Right ventricle myocardium inferior (tissue), 1 donor: ENCODE measurements at regions not wholly inside any gene's neighbourhood (a gene's known extent, or its start where the extent isn't known, plus 50 kb on each side); places are given as distances from the start of the nearest gene placed in this dataset.

Experiments used
- ATAC-seq: fragments of 200-7000 bp; cut with Tn5 transposase; one replicate; pipeline ENCODE4 v1.9.1; 2020; ENCODE audit warnings: mild to moderate bottlenecking, moderate library complexity
- DNase-seq: peaks from one replicate; pipeline ENCODE4 v3.0.0; 2021; ENCODE audit errors: missing footprints
- intact Hi-C: fragments of 100-400 bp; cut with DNase I; formaldehyde crosslinking; loops from one replicate; pipeline ENCODE4 v1.11.0; 2022
- donor health status: DM: no; HTN: yes; CAD: no; lungs with severe emphysema.

DNA sequence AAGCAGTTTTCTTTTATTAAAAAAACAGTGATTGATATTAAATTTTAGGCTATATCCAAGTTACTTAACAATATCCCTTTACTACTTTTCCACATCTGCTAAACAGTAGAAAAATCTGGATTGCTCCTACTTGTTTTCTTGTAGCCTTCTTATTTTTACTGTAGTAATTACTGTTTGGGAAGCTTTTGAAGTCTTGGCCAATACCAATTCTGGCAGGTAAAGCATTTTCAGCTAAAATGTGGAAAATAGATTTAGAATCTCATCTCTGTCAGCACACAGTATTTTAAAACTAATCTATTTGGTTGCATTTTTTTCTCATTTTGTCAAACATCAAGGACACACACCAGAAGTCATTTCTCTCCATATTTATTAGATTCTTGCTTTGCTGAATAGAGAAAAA lies 1485.7 kb upstream of the PIK3C3 start:
- intact Hi-C loops = no loop called here
- DNase-seq (no peak), ATAC-seq (no peak)

GRCh38 chr18:40464032-40464431 lies 1491.0 kb upstream of the PIK3C3 start:
- no peak for ATAC-seq
- DNase-seq = no peak
- intact Hi-C loops = no loop called here

DNA sequence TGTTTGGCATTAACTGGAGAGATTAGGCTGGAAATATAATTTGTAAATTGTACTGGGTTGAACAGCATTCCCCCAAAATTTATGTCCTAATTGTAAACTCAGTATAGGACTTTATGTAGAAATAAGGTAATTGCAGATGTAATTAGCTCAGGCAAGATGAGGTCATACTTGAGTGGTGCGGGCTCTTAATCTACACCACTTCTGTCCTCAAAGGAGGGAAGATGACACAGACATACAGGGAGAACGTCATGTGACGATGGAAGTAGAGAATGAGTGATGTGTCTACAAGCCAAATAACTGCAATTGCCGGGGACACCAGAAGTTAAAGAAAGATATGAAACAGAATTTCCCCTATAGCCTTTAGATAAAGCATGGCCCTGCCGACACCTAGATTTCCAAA lies 1501.1 kb upstream of the PIK3C3 start:
- intact Hi-C loops = no loop called here
- DNase-seq (no peak), ATAC-seq (no peak)

DNA sequence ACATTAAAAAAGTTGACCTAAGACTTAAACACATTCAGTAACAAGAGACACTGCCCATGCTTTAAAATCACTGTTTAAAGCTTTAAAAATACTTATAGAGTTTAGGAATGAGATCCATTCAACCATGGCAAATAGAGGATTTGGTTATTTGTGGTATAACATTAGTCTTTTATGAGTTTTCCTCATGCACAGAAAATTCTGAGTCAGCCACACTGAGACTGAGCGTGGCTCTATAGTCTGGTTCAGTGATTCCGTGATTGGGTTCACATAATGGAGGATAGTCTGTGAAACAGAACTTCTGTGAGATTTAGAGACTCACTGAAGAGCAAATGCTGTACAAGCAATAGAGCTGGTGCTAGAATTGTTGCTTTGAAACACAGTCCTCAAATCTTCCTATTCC lies 1502.4 kb upstream of the PIK3C3 start:
- intact Hi-C loops = no loop called here
- no peak for ATAC-seq
- DNase-seq = no peak

- DNase-seq = no peak
- intact Hi-C loops = no loop called here
- no peak for ATAC-seq
Measured at GRCh38 chr18:40450751-40451150, 1504.3 kb upstream of the PIK3C3 start.

- intact Hi-C loops = no loop called here
- ATAC-seq = no peak
- DNase-seq = no peak
Measured at GRCh38 chr18:40447820-40448219, 1507.2 kb upstream of the PIK3C3 start.

GRCh38 chr18:40440088-40440487 lies 1514.9 kb upstream of the PIK3C3 start:
- DNase-seq (no peak), ATAC-seq (no peak)
- intact Hi-C loops = no loop called here

DNA sequence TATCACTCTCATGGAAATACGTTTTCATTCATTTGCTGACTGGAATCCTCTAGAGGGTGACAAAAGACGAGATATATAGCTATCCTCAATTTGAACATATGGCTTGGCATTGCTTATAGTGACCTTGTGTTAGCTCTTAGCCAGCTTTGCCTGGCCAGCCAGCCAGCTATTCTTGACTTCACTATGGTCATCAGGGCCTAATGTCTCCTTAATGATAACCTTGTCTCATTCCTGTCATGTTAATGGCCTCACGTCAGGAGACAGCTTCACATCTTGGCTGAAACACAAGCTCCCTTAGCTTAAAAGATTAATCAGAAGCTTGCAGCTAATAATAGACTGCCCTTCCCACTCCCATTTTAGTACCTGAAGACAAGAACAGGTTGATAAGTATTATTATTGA lies 1517.5 kb upstream of the PIK3C3 start:
- ATAC-seq = peak; percentile 93
- intact Hi-C loops = no loop called here

DNA sequence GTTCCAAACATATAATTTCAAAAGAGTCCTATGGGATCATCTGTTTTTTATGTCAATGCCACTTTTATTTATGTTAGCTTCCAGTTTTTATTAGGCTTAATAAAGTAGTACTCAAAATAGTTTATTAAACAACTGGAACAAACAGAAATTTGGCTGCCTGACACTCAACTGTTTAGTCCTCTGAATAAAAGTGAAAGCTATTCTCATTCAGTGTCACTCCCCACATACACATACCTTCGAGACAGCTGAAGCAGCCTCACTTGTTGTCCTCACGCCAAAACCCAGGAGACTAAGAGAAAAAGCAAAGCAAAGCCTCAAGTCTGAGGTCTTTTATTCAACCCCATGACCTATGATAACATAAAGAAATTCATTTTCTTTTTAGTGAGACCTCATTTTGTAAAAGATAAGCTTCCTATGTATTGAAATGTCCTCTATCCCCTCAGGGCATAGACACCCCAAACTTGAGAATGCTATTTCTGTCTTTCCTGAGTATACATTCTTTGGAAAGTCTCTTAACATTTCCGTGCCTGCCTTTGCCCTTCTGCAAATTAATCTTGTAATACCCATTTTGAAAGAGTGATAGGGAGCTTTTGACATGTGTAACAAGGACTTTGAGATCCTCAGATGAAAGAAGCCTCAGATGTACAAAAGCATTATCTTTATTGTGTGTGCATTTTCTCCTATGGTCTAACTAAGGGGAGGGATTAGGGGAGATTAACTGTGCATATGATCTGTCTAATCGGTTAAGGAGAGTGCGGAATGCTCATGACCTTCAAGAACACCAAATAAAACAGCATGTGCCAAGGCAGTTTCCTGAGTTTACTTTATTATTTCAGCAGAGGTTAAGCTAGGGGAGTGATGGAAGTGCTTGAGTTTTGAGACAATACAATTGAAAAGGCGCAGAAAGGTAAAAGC lies 1523.7 kb upstream of the PIK3C3 start:
- no peak for ATAC-seq
- no peak for DNase-seq
- intact Hi-C loops = no loop called here

More for the DNA sequence above, 1517.5 kb upstream of the PIK3C3 start:
- no peak for DNase-seq

GRCh38 chr18:40423291-40423690 lies 1531.7 kb upstream of the PIK3C3 start:
- intact Hi-C loops = no loop called here
- DNase-seq (no peak), ATAC-seq (no peak)

- DNase-seq = no peak
- ATAC-seq = no peak
- intact Hi-C loops = no loop called here
Measured at GRCh38 chr18:40420675-40421074, 1534.4 kb upstream of the PIK3C3 start.

GRCh38 chr18:40417501-40417900 lies 1537.5 kb upstream of the PIK3C3 start:
- DNase-seq (no peak), ATAC-seq (no peak)
- intact Hi-C loops = no loop called here

DNA sequence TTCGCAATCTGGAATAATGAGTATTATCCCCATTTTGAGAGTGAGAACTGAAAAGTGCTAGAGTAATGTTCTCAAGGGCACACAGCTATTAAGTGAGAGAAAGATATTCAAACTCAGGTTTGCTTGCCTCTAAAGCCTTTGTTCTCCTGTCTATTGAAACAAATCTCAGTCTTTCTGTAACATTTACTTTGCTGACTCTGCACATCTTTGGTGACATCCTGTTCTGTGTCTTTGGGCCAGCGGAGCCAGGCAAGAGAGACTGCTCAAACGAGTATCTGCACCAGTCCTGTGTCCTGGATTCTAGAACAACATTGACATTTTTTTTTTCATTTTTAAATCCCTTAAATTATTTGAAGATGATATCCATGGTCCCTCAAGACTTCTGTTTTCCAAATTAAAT lies 1539.2 kb upstream of the PIK3C3 start:
- DNase-seq = no peak
- ATAC-seq = no peak
- intact Hi-C loops = no loop called here

- ATAC-seq (no peak), DNase-seq (no peak)
- intact Hi-C loops = no loop called here
Measured at GRCh38 chr18:40415176-40415791, 1539.8 kb upstream of the PIK3C3 start.

DNA sequence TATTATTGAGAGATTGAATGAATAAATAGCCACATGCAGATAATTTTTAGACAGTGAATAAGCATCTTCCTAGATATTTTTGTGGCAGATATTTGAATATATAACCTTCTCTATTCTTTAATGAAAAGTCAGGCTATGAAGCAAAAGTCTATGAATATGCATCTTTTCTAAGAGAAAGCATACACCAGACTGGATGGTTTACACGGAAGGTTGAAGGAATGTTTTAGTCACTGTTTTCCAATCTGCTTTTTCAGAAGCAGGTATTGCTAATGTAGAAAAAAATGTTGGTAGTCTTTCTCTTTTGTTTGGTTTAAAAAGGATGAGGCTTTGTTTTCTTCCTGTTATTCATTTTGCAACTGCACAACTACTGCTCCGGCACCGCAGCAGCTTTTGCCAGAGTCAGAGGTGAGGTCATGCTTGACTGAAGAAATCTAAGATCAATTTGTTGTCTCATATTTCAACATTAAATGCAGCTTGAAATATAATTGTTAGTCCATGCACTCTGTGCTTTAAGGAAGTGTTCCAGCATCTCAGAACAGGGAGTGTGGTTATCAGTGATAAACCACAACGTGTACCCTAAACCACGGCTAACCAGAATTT lies 1540.8 kb upstream of the PIK3C3 start:
- no peak for ATAC-seq
- no peak for DNase-seq
- intact Hi-C loops = no loop called here

- intact Hi-C loops = no loop called here
- no peak for ATAC-seq
- DNase-seq = no peak
Measured at GRCh38 chr18:40413160-40413559, 1541.9 kb upstream of the PIK3C3 start.

DNA sequence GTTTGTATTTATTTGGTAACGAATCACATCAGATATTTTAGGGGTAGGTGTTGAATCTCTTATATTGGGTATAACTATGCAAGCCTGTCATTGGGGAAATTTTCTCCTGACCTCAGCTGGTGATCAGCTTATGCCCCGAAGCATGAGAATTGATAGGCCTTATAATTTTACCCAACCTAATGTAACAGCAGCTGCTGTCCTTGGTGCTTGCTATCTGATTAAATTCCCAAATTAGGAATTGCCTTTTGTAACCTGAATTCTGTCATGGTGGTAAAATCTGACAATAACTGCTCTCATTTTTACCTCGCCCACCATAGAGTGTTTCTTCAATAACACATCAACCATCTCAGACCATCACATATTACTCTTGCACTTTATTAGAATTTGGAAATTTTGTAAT lies 1542.6 kb upstream of the PIK3C3 start:
- intact Hi-C loops = no loop called here
- ATAC-seq = no peak
- DNase-seq = no peak

GRCh38 chr18:40407909-40408308 lies 1547.1 kb upstream of the PIK3C3 start:
- DNase-seq = no peak
- intact Hi-C loops = no loop called here
- no peak for ATAC-seq

- ATAC-seq (no peak), DNase-seq (no peak)
- intact Hi-C loops = no loop called here
Measured at GRCh38 chr18:40404284-40404683, 1550.8 kb upstream of the PIK3C3 start.

DNA sequence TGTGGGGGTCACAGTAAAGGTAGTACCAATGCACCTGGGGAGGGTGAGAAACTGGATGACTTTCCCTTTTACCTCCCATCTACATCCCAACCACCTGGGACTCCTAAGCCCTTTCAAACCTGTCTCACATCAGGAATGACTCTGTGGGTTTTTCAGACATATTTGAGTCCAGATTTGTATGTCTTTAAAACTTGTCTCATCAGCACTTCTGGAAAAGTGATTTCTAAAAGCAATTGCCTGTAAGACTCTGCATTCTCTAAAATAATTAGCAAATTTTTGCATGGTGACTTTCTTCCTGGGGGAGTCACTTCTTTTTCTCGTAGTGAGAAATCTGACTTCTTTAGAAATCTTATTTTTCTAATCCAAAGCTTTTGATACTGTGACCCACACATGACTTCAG lies 1553.0 kb upstream of the PIK3C3 start:
- ATAC-seq (no peak), DNase-seq (no peak)
- intact Hi-C loops = no loop called here
